Naive thymus-derived CD4-positive, alpha-beta T cell (primary cell): ENCODE measurements at regions not wholly inside any gene's neighbourhood (a gene's known extent, or its start where the extent isn't known, plus 50 kb on each side); places are given as distances from the start of the nearest gene placed in this dataset.

Source experiments
- ATAC-seq: fragments of 150-1000 bp; cut with Tn5 transposase; 2 replicates; pipeline ENCODE4 v1.10.0; 2021; ENCODE audit warnings: mild to moderate bottlenecking, moderate library complexity
- CTCF ChIA-PET: fragments of 350-600 bp; sonication (Branson Sonifier 250); formaldehyde crosslinking; loops from one replicate; lab custom pipeline; 2021; ENCODE audit warnings: antibody characterized with exemption; lab: Charles Lee
- POLR2A ChIA-PET: fragments of 350-600 bp; sonication (Branson Sonifier 250); formaldehyde crosslinking; loops from one replicate; lab custom pipeline; 2021; ENCODE audit warnings: antibody characterized with exemption, inconsistent platforms; lab: Charles Lee
- DNase-seq, 9 donors: peaks; one replicate each; pipeline versions ENCODE4 v3.0.0 to v3.0.0-alpha.2; 2020 to 2022; ENCODE audit warnings: mixed read lengths in 1 of 9
- H3K27ac ChIP-seq: one replicate; pipeline ENCODE4 v1.7.0; 2013; ENCODE audit warnings: mild to moderate bottlenecking, low read depth, low read length, moderate library complexity
- H3K27me3 ChIP-seq, 2 donors: one replicate each; pipeline ENCODE4 v1.7.0; 2013; ENCODE audit warnings: low read length in 2 of 2, mild to moderate bottlenecking in 2 of 2, moderate library complexity in 2 of 2; ENCODE audit not compliant: control insufficient read depth in 2 of 2, insufficient read depth in 2 of 2
- H3K36me3 ChIP-seq, 3 experiments: 1 replicate in 2 of 3; 2 replicates in 1 of 3; pipeline ENCODE4 v1.7.0; 2013; ENCODE audit warnings: low read length in 3 of 3, mild to moderate bottlenecking in 3 of 3, moderate library complexity in 1 of 3; ENCODE audit not compliant: insufficient read depth in 3 of 3, control insufficient read depth in 2 of 3
- H3K4me1 ChIP-seq, 2 donors: one replicate each; pipeline ENCODE4 v1.7.0; 2013; ENCODE audit warnings: low read length in 2 of 2, mild to moderate bottlenecking in 2 of 2, moderate library complexity in 1 of 2; ENCODE audit not compliant: control insufficient read depth in 2 of 2, insufficient read depth in 2 of 2
- H3K4me3 ChIP-seq: 2 replicates; pipeline ENCODE4 v1.7.0; 2013; ENCODE audit warnings: mild to moderate bottlenecking, low read length
- H3K9me3 ChIP-seq, 3 experiments: 1 replicate in 2 of 3; 2 replicates in 1 of 3; pipeline ENCODE4 v1.7.0; 2013; ENCODE audit warnings: low read length in 3 of 3; ENCODE audit not compliant: control insufficient read depth in 2 of 3
- H3K27ac Mint-ChIP-seq, 9 donors: one replicate each; pipeline ENCODE4 v1.8.0; 2020 to 2022; ENCODE audit warnings: mixed read lengths in 9 of 9, mild to moderate bottlenecking in 8 of 9, moderate library complexity in 5 of 9, inconsistent platforms in 2 of 9
- H3K27me3 Mint-ChIP-seq, 5 donors: one replicate each; pipeline ENCODE4 v1.8.0; 2021 to 2022; ENCODE audit warnings: mixed read lengths in 5 of 5, mild to moderate bottlenecking in 1 of 5
- H3K36me3 Mint-ChIP-seq, 5 donors: one replicate each; pipeline ENCODE4 v1.8.0; 2020 to 2022; ENCODE audit warnings: mixed read lengths in 5 of 5, mild to moderate bottlenecking in 3 of 5, inconsistent platforms in 1 of 5
- H3K4me1 Mint-ChIP-seq, 7 donors: one replicate each; pipeline ENCODE4 v1.8.0; 2020 to 2022; ENCODE audit warnings: mixed read lengths in 7 of 7, mild to moderate bottlenecking in 3 of 7, inconsistent platforms in 1 of 7
- H3K4me3 Mint-ChIP-seq, 10 donors: one replicate each; pipeline ENCODE4 v1.8.0; 2020 to 2022; ENCODE audit warnings: mild to moderate bottlenecking in 10 of 10, mixed read lengths in 10 of 10, moderate library complexity in 6 of 10, inconsistent platforms in 2 of 10
- H3K9me3 Mint-ChIP-seq, 11 donors: one replicate each; pipeline ENCODE4 v1.8.0; 2020 to 2022; ENCODE audit warnings: mixed read lengths in 11 of 11, mild to moderate bottlenecking in 4 of 11, inconsistent platforms in 1 of 11, moderate library complexity in 1 of 11
- intact Hi-C, 2 donors: fragments of 100-400 bp; cut with micrococcal nuclease; formaldehyde crosslinking; loops; one replicate each; pipeline ENCODE4 v1.15.1; 2023

DNA sequence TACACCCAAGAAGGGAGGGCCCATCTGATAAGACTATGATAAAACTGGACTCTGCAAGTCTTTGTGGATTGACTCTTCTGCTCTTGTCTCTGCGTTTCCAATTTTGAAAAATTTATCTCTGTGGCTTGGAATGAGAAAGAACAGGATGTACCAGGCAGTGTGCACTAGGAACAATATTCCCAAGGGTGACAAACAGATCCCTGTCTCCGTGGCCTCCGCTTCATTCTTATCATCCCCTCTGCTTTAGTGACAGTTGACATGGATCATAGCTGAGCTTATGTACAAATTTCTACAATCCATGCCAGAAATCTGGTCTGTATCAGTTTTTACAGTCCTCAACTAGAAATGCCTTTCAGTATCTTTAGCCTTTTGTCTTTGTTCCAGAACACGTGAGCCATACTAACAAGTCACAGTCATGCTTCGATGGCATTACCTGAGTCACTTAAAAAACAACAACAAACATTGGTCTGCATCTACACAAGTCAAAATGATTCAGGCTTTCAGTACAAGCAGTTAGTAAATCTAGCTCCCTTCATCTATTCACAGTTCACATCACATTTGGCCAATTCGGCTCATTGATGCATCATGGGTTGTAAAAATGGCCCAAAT, 393.6 kb upstream of the CELF2 start:
- Mint-ChIP-seq H3K4me1 (no peaks in the 10 kb centered on the region), H3K27me3 (peaks cover 0 to 9% (median 0%) of the 10 kb centered on the region in 5 donors), H3K9me3 (peaks cover 0 to 1% (median 0%) of the 10 kb centered on the region in 11 donors), H3K27ac (no peak overlapping the region), H3K4me3 (no peak overlapping the region), H3K36me3 (no peaks in the 10 kb centered on the region)
- no peak overlapping the region for H3K27ac ChIP-seq
- ChIA-PET CTCF (no interaction called here), POLR2A (no interaction called here)
- intact Hi-C loops: no loop called here
- DNase-seq (no peak), ATAC-seq (no peak)
- no peaks in the 10 kb centered on the region for H3K4me1 ChIP-seq
- H3K4me3 ChIP-seq: no peak overlapping the region
- no peaks in the 10 kb centered on the region for H3K27me3 ChIP-seq
- no peaks in the 10 kb centered on the region for H3K9me3 ChIP-seq
- H3K36me3 ChIP-seq: no peaks in the 10 kb centered on the region

DNA sequence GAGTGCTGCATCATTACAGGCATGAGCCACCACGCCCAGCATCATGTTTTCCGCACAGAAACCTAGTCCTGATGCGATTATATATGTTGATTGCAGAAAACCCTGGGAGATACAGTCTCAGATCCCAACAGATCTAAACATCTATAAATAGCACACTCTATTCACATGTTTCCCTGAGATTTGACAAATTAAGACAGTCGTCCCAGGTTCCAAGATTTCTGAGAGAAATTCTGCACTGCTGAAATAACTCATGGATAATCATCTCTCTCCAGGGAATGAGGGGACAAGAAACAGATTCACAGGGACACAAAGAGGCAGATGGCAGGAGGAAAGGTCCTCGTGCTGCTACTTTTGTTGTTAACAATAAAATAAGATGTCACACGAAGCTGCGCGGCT, 393.1 kb upstream of the CELF2 start:
- no peaks in the 10 kb centered on the region for H3K4me1 Mint-ChIP-seq
- no peak overlapping the region for H3K27ac Mint-ChIP-seq
- Histone ChIP-seq H3K4me3 (no peak overlapping the region), H3K9me3 (no peaks in the 10 kb centered on the region), H3K4me1 (no peaks in the 10 kb centered on the region), H3K27me3 (no peaks in the 10 kb centered on the region), H3K36me3 (no peaks in the 10 kb centered on the region), H3K27ac (no peak overlapping the region)
- intact Hi-C loops: no loop called here
- H3K27me3 Mint-ChIP-seq: peaks cover 0 to 9% (median 0%) of the 10 kb centered on the region in 5 donors
- no peaks in the 10 kb centered on the region for H3K36me3 Mint-ChIP-seq
- H3K4me3 Mint-ChIP-seq: no peak overlapping the region
- ATAC-seq (no peak), DNase-seq (no peak)
- peaks cover 0 to 1% (median 0%) of the 10 kb centered on the region in 11 donors for H3K9me3 Mint-ChIP-seq
- ChIA-PET POLR2A (no interaction called here), CTCF (no interaction called here)

DNA sequence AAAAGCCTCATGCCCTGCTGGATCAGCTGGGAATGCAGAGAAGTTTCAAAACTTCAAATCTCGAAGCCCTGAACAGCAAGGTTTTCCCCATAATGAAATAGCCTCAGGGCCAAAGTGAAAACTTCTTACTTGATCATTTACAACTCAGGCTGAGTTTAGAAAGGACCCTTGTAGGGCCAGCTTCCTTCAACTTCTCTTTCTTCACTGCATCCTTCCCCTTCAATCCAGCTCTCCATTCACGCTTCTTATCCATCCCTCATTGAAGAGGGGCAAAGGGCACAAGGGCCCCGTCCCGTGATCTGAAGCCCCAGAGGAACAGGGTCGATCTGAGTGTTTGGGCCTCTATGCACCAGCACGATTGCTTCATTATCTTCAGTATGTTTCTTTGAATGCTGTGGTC, 392.2 kb upstream of the CELF2 start:
- H3K27ac ChIP-seq: no peak overlapping the region
- intact Hi-C loops: no loop called here
- CTCF ChIA-PET: no interaction called here
- Mint-ChIP-seq H3K27me3 (peaks cover 0 to 16% (median 6%) of the 10 kb centered on the region in 5 donors), H3K4me1 (no peaks in the 10 kb centered on the region), H3K27ac (no peak overlapping the region), H3K4me3 (no peak overlapping the region), H3K9me3 (peaks cover 0 to 1% (median 0%) of the 10 kb centered on the region in 11 donors), H3K36me3 (no peaks in the 10 kb centered on the region)
- DNase-seq: no peak
- ATAC-seq: no peak
- POLR2A ChIA-PET: no interaction called here
- no peaks in the 10 kb centered on the region for H3K36me3 ChIP-seq
- no peaks in the 10 kb centered on the region for H3K9me3 ChIP-seq
- no peaks in the 10 kb centered on the region for H3K27me3 ChIP-seq
- H3K4me1 ChIP-seq: no peaks in the 10 kb centered on the region
- H3K4me3 ChIP-seq: no peak overlapping the region

DNA sequence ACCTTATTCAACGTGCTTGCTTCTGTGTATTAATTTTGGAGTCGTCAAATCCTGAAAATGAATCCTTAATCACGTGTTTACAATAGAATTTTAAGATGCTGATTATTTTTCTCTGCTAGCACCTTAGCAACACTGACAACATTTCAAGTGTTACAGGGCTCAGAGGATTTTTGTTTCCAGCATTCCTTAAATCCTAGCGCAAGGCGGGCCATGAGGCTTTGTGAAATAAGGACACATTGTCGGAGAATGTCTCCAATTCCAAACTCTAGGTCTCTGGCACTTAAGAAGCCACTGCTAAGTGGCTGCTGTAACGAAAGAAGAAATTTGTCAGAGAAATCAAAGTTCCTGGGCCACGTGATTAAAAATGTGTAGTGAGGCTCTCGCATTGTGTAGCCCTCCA, 390.9 kb upstream of the CELF2 start:
- no peaks in the 10 kb centered on the region for H3K9me3 ChIP-seq
- Mint-ChIP-seq H3K4me3 (no peak overlapping the region), H3K9me3 (peaks cover 0 to 1% (median 0%) of the 10 kb centered on the region in 11 donors), H3K27ac (no peak overlapping the region), H3K36me3 (no peaks in the 10 kb centered on the region), H3K27me3 (peaks cover 0 to 17% (median 8%) of the 10 kb centered on the region in 5 donors), H3K4me1 (no peaks in the 10 kb centered on the region)
- no peak for ATAC-seq
- intact Hi-C loops: no loop called here
- no peak for DNase-seq
- H3K4me3 ChIP-seq: no peak overlapping the region
- H3K27ac ChIP-seq: no peak overlapping the region
- ChIA-PET POLR2A (no interaction called here), CTCF (no interaction called here)
- no peaks in the 10 kb centered on the region for H3K4me1 ChIP-seq
- no peaks in the 10 kb centered on the region for H3K27me3 ChIP-seq
- H3K36me3 ChIP-seq: no peaks in the 10 kb centered on the region

DNA sequence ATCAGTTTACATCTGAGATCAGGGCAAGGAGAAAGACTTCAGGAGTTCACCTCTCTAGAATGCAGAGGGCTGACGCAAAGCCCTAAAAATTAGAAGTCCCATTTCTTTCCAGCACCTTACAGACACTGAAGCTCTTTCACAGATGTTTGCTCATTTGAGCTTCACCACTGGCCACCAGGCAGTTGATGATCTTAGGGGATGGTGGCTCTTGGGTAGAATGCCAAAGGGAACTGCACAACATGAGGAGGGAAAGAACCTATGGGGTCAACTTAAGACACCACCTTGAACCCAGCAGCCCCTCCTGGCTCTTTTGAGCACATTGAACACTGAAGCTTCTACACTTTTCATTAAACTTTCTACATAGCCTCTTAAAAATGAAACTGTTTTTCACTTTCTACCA, 390.3 kb upstream of the CELF2 start:
- Histone ChIP-seq H3K4me3 (no peak overlapping the region), H3K36me3 (no peaks in the 10 kb centered on the region), H3K27me3 (no peaks in the 10 kb centered on the region), H3K4me1 (no peaks in the 10 kb centered on the region), H3K9me3 (no peaks in the 10 kb centered on the region), H3K27ac (no peak overlapping the region)
- Mint-ChIP-seq H3K4me3 (no peak overlapping the region), H3K27ac (no peak overlapping the region), H3K36me3 (no peaks in the 10 kb centered on the region), H3K4me1 (no peaks in the 10 kb centered on the region), H3K27me3 (peaks cover 0 to 21% (median 8%) of the 10 kb centered on the region in 5 donors), H3K9me3 (peaks cover 0 to 1% (median 0%) of the 10 kb centered on the region in 11 donors)
- ChIA-PET POLR2A (no interaction called here), CTCF (no interaction called here)
- intact Hi-C loops: no loop called here
- ATAC-seq (no peak), DNase-seq (no peak)

DNA sequence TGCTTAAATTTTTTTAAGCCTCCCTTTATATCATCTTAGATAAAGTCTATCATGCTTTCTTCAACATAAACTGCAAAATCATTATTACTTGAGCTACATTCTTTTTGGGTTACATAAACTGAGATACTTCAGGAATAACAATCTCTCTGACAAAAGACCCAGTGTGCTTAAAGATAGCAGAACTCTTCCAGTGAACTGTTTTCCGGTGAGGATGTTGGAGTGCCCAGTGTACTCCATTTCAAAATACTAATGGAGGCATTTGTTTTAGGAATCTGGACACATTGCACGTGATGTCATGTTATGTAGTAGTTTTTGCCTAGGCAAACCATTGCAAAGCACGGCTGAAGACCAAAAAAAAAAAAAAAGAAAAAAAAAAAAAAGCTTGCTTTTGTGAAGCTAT, 388.2 kb upstream of the CELF2 start:
- Mint-ChIP-seq H3K4me3 (no peak overlapping the region), H3K27me3 (peaks cover 0 to 21% (median 8%) of the 10 kb centered on the region in 5 donors), H3K9me3 (peaks cover 0 to 1% (median 0%) of the 10 kb centered on the region in 11 donors), H3K27ac (no peak overlapping the region), H3K4me1 (no peaks in the 10 kb centered on the region), H3K36me3 (no peaks in the 10 kb centered on the region)
- Histone ChIP-seq H3K27me3 (no peaks in the 10 kb centered on the region), H3K27ac (no peak overlapping the region), H3K9me3 (no peaks in the 10 kb centered on the region), H3K36me3 (no peaks in the 10 kb centered on the region), H3K4me1 (no peaks in the 10 kb centered on the region), H3K4me3 (no peak overlapping the region)
- POLR2A ChIA-PET: no interaction called here
- ATAC-seq (no peak), DNase-seq (no peak)
- CTCF ChIA-PET: no interaction called here
- intact Hi-C loops: no loop called here

- Histone ChIP-seq H3K4me3 (no peak overlapping the region), H3K36me3 (no peaks in the 10 kb centered on the region), H3K9me3 (no peaks in the 10 kb centered on the region), H3K4me1 (no peaks in the 10 kb centered on the region), H3K27me3 (no peaks in the 10 kb centered on the region), H3K27ac (no peak overlapping the region)
- DNase-seq (no peak), ATAC-seq (no peak)
- POLR2A ChIA-PET: no interaction called here
- H3K9me3 Mint-ChIP-seq: peaks cover 0 to 1% (median 0%) of the 10 kb centered on the region in 11 donors
- CTCF ChIA-PET: no interaction called here
- intact Hi-C loops: no loop called here
- no peak overlapping the region for H3K27ac Mint-ChIP-seq
- no peaks in the 10 kb centered on the region for H3K4me1 Mint-ChIP-seq
- H3K4me3 Mint-ChIP-seq: no peak overlapping the region
- no peaks in the 10 kb centered on the region for H3K36me3 Mint-ChIP-seq
- H3K27me3 Mint-ChIP-seq: peaks cover 0 to 24% (median 12%) of the 10 kb centered on the region in 5 donors
These were observed 387.4 kb upstream of the CELF2 start for GRCh38 chr10:10630281-10630680.
